ENCODE measurements at regions not wholly inside any gene's neighbourhood (a gene's known extent, or its start where the extent isn't known, plus 50 kb on each side); places are given as distances from the start of the nearest gene placed in this dataset.

DNA sequence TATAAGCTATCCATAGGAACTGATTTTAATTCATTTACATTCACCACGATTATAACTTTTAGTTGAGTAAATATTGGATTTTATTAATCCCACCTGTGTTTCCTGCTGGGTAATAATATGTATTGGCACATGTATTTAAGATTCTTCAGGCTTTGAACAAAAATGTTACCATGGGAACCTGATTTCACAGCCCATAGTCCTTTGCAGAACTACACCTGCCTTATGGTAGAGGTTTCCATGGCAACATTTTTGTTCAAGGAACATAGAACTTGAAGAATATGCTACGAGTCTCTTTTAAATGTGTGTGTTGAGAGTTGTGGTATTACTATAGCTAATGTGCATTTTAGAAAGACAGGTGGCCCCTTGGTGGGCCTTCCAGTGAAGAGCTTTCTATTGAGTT is 317.4 kb downstream of the SAMD5 start:
- DNase-seq (ENCODE audit: extremely low spot score) = no peak
- ChIA-PET CTCF (no interaction called here), POLR2A (no interaction called here)
- TF ChIP-seq, protein P1, sequence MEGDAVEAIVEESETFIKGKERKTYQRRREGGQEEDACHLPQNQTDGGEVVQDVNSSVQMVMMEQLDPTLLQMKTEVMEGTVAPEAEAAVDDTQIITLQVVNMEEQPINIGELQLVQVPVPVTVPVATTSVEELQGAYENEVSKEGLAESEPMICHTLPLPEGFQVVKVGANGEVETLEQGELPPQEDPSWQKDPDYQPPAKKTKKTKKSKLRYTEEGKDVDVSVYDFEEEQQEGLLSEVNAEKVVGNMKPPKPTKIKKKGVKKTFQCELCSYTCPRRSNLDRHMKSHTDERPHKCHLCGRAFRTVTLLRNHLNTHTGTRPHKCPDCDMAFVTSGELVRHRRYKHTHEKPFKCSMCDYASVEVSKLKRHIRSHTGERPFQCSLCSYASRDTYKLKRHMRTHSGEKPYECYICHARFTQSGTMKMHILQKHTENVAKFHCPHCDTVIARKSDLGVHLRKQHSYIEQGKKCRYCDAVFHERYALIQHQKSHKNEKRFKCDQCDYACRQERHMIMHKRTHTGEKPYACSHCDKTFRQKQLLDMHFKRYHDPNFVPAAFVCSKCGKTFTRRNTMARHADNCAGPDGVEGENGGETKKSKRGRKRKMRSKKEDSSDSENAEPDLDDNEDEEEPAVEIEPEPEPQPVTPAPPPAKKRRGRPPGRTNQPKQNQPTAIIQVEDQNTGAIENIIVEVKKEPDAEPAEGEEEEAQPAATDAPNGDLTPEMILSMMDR (IDR thresholded peaks at IDR 0.05; ENCODE audit: control extremely low read depth, extremely low read depth, low read depth, missing control alignments) = no peak

DNA sequence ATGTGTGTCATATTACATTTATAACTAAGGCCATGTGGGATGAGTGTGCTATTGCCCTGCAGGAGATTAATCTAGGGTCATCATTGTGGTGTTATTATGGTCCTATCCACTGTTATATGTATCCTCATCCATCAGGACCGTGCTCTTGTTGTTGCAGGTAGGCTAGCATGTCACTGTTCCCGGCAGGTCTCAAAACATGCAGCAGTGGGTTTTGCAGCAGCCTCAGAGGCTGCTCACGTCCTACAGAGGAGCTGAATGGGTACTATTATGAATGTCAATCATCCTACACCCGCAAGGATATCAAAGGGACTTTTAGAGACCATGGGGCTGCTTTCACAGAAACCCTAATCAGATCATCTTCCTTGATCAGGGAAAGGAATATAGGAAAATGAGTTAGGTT is 318.2 kb downstream of the SAMD5 start:
- TF ChIP-seq, protein P1 (IDR thresholded peaks at IDR 0.05; ENCODE audit: control extremely low read depth, extremely low read depth, low read depth, missing control alignments) = no peak
- CTCF ChIA-PET = interaction anchor here (1.5 kb wide), 1 partner anchor 19 kb away, joined by 3 read pairs; no protein-coding TSS in a partner anchor
- POLR2A ChIA-PET = no interaction called here
- DNase-seq (ENCODE audit: extremely low spot score) = no peak

DNA sequence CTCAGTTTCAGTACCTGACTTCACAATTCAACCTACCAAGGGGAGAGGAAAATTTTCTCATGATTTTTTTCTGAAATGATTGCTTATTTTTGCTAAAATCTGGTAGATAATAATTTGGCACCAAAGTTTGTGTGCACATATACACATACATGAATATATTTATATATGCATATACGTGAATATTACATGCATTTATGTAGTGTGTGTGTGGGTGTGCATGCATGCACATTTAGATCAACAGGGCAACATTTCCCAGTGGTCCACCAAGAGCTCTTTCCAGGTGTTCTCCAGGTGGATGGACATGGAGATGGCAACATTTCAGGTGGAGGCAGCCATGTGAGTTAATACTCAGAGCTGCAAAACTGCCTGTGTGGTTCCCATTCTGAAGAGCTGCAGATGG is 320.9 kb downstream of the SAMD5 start:
- no peak for DNase-seq (ENCODE audit: extremely low spot score)
- TF ChIP-seq, protein P1 (IDR thresholded peaks at IDR 0.05; ENCODE audit: control extremely low read depth, extremely low read depth, low read depth, missing control alignments) = no peak
- CTCF ChIA-PET = interaction anchor here (0.8 to 1.3 kb wide), 3 partner anchors 10 to 22 kb away, joined by 3 read pairs; no protein-coding TSS in a partner anchor
- POLR2A ChIA-PET = no interaction called here

DNA sequence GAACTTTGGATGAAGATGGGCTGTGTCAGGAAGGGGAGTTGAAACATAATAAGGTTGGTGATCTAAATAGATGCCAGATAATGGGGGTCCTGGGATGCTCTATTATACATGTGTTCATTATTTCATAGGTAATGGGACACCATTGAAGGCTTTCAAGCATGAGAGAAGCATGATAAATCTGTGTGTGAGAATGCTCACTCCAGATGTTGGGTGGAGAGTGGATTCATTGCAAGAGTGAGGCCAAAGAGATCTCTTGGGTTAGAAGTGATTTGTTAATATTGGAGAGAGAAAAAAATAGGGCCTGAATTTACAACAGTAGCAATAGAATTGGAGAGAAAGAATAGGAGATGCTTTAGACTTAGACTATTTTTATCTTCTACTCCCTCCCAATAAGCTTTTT is 321.3 kb downstream of the SAMD5 start:
- ChIA-PET CTCF (interaction anchor here (1.3 kb wide), 1 partner anchor 22 kb away, joined by 3 read pairs; no protein-coding TSS in a partner anchor), POLR2A (no interaction called here)
- DNase-seq (ENCODE audit: extremely low spot score) = no peak

DNA sequence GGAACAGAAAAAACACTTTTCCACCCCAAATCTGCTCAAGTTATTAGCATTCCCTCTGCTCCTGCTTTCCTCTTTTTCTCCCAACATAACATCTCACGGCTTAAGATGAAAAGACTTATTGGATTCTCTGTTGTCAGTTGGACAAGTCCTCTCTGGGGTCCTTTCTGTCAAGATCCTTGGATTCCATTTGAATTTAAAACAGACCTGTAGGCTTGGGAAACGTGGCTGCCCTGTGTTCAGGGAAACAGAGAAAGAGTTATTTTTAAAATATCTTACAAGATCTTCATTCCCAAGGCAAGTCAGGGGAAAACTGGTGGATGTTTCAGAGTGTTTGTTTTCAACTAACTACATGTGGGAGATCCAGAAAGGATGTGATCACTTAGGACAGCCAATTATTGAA is 322.9 kb downstream of the SAMD5 start:
- TF ChIP-seq, protein P1 (IDR thresholded peaks at IDR 0.05; ENCODE audit: control extremely low read depth, extremely low read depth, low read depth, missing control alignments) = no peak
- ChIA-PET POLR2A (no interaction called here), CTCF (no interaction called here)
- no peak for DNase-seq (ENCODE audit: extremely low spot score)

More for the DNA sequence above, 321.3 kb downstream of the SAMD5 start:
- TF ChIP-seq, protein P1 (IDR thresholded peaks at IDR 0.05; ENCODE audit: control extremely low read depth, extremely low read depth, low read depth, missing control alignments) = no peak

DNA sequence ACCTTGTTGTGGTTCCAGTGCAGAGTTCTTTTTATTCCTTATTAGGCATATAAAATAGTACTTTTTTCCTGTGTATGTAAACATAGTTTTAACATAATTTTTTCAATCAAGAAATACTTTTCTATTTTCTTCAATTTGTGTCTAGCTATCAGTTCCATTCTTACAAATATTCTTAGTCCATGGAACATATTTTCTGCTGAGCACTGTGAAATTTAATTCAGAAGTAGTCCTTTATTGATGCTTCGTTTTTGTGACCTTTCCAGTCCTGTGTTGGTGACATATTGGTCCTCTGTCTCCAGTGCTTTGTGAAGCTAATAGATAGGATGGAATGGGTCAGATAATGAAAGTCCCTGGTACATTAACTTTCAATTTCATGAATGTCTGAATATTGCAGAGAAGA is 325.1 kb downstream of the SAMD5 start:
- CTCF ChIA-PET = interaction anchor here (1.0 kb wide), 1 partner anchor 10 kb away, joined by 3 read pairs; no protein-coding TSS in a partner anchor
- TF ChIP-seq, protein P1 (IDR thresholded peaks at IDR 0.05; ENCODE audit: control extremely low read depth, extremely low read depth, low read depth, missing control alignments) = no peak
- POLR2A ChIA-PET = no interaction called here
- no peak for DNase-seq (ENCODE audit: extremely low spot score)

Measured in GM10248 (cell line).